H1 (cell line): ENCODE measurements at regions not wholly inside any gene's neighbourhood (a gene's known extent, or its start where the extent isn't known, plus 50 kb on each side); places are given as distances from the start of the nearest gene placed in this dataset.

Source experiments
- CTCF ChIA-PET: fragments of 300-600 bp; sonication (Branson Sonifier 250); formaldehyde crosslinking; loops from one replicate; lab custom pipeline; 2021; ENCODE audit not compliant: partially characterized antibody; lab: Charles Lee
- POLR2A ChIA-PET: fragments of 300-600 bp; sonication (Branson Sonifier 250); formaldehyde crosslinking; loops from one replicate; lab custom pipeline; 2021; ENCODE audit warnings: inconsistent platforms; ENCODE audit not compliant: partially characterized antibody; lab: Charles Lee
- DNase-seq, 2 experiments: peaks; one replicate each; pipeline versions ENCODE4 v3.0.0 to v3.0.0-alpha.2; 2010 to 2022; ENCODE audit warnings: low spot score in 2 of 2, low read depth in 1 of 2, mixed read lengths in 1 of 2
- FAIRE-seq: peaks from 2 replicates; lab custom pipeline; 2011; peaks lifted over from hg19 to GRCh38; lab: Jason Lieb, UNC
- H2AFZ ChIP-seq: 2 replicates; pipeline ENCODE4 v1.8.1; 2012; ENCODE audit warnings: low read length, inconsistent platforms
- H2AK5ac ChIP-seq: 2 replicates; pipeline ENCODE4 v1.6.1; 2013; ENCODE audit warnings: low read depth, low read length
- H2BK120ac ChIP-seq: replicated peaks from 2 replicates; pipeline ENCODE3; 2013; ENCODE audit warnings: low read depth, low read length, inconsistent platforms
- H2BK12ac ChIP-seq: 2 replicates; pipeline ENCODE4 v1.6.1; 2013; ENCODE audit warnings: low read depth, low read length
- H2BK15ac ChIP-seq: 2 replicates; pipeline ENCODE4 v1.6.1; 2013; ENCODE audit warnings: low read length
- H2BK20ac ChIP-seq: 2 replicates; pipeline ENCODE4 v1.6.1; 2013; ENCODE audit warnings: low read length
- H2BK5ac ChIP-seq: 2 replicates; pipeline ENCODE4 v1.6.1; 2013; ENCODE audit warnings: low read depth, low read length
- H3K14ac ChIP-seq: 2 replicates; pipeline ENCODE4 v1.6.1; 2013; ENCODE audit warnings: inconsistent platforms; ENCODE audit not compliant: insufficient read length
- H3K18ac ChIP-seq: 2 replicates; pipeline ENCODE4 v1.6.1; 2013; ENCODE audit warnings: low read length; ENCODE audit errors: extremely low read depth
- H3K23ac ChIP-seq: 2 replicates; pipeline ENCODE4 v1.6.1; 2013; ENCODE audit warnings: inconsistent platforms; ENCODE audit not compliant: insufficient read length
- H3K23me2 ChIP-seq: 2 replicates; pipeline ENCODE4 v1.6.1; 2013; ENCODE audit warnings: low read depth, low read length
- H3K27ac ChIP-seq: 2 replicates; pipeline ENCODE4 v1.6.1; 2011; ENCODE audit warnings: low read depth, low read length, inconsistent platforms
- H3K27me3 ChIP-seq, 4 experiments: replicated peaks in 1 of 4; 1 replicate in 1 of 4; 2 replicates in 3 of 4; pipeline versions ENCODE4 v1.6.1 to v1.8.1; 2011 to 2013; ENCODE audit warnings: low read length in 3 of 4, mild to moderate bottlenecking in 3 of 4, inconsistent platforms in 2 of 4, mixed read lengths in 2 of 4, moderate library complexity in 1 of 4; ENCODE audit not compliant: control insufficient read depth in 3 of 4, insufficient read depth in 3 of 4; ENCODE audit errors: extremely low read depth in 1 of 4
- H3K36me3 ChIP-seq, 4 experiments: 2 replicates each; pipeline versions ENCODE4 v1.6.1 to v1.8.1; 2011 to 2013; ENCODE audit warnings: mild to moderate bottlenecking in 4 of 4, low read length in 3 of 4, moderate library complexity in 2 of 4, control low read depth in 1 of 4, inconsistent platforms in 1 of 4; ENCODE audit not compliant: insufficient read depth in 4 of 4, control insufficient read depth in 2 of 4
- H3K4ac ChIP-seq: replicated peaks from 2 replicates; pipeline ENCODE3; 2013; ENCODE audit warnings: low read length, low read depth, mixed read lengths, inconsistent platforms; ENCODE audit not compliant: insufficient read length
- H3K4me1 ChIP-seq, 4 experiments: replicated peaks in 1 of 4; 1 replicate in 1 of 4; 2 replicates in 3 of 4; pipeline versions ENCODE4 v1.6.1 to v1.8.1; 2011 to 2013; ENCODE audit warnings: low read length in 3 of 4, inconsistent platforms in 2 of 4, mixed read lengths in 1 of 4; ENCODE audit not compliant: insufficient read depth in 4 of 4, control insufficient read depth in 3 of 4
- H3K4me2 ChIP-seq, 2 experiments: 2 replicates each; pipeline versions ENCODE4 v1.6.1 to v1.8.1; 2011 to 2013; ENCODE audit warnings: low read depth in 2 of 2, low read length in 2 of 2, control low read depth in 1 of 2, inconsistent platforms in 1 of 2, mild to moderate bottlenecking in 1 of 2; ENCODE audit not compliant: insufficient read depth in 1 of 2
- H3K4me3 ChIP-seq, 4 experiments: fragments of 200-600, 300-600 bp in 1 of 4; sonication (generic), shearing (Covaris generic), sonication (Bioruptor Twin) in 1 of 4; 2 replicates each; pipeline versions ENCODE4 v1.5.1 to v1.8.1; 2011 to 2016; ENCODE audit warnings: low read length in 4 of 4, low read depth in 3 of 4, control low read depth in 2 of 4, inconsistent platforms in 2 of 4, mild to moderate bottlenecking in 2 of 4, mixed read lengths in 1 of 4, moderate library complexity in 1 of 4; ENCODE audit not compliant: insufficient read depth in 2 of 4; ENCODE audit errors: extremely low read depth in 1 of 4
- H3K56ac ChIP-seq: replicated peaks from 2 replicates; pipeline ENCODE3; 2013; ENCODE audit warnings: low read depth, mild to moderate bottlenecking, mixed read lengths, low read length, inconsistent platforms; ENCODE audit not compliant: insufficient read length
- H3K79me1 ChIP-seq: 2 replicates; pipeline ENCODE4 v1.6.1; 2013; ENCODE audit warnings: low read depth, low read length, control low read depth
- H3K79me2 ChIP-seq, 2 experiments: 2 replicates each; pipeline versions ENCODE4 v1.6.1 to v1.8.1; 2012 to 2013; ENCODE audit warnings: low read length in 2 of 2, mild to moderate bottlenecking in 2 of 2, inconsistent platforms in 1 of 2; ENCODE audit not compliant: insufficient read depth in 2 of 2, control insufficient read depth in 1 of 2
- H3K9ac ChIP-seq, 4 experiments: replicated peaks in 1 of 4; 1 replicate in 1 of 4; 2 replicates in 3 of 4; pipeline versions ENCODE4 v1.6.1 to v1.8.1; 2011 to 2013; ENCODE audit warnings: low read depth in 3 of 4, low read length in 3 of 4, control low read depth in 2 of 4, mild to moderate bottlenecking in 2 of 4, moderate library complexity in 2 of 4, inconsistent platforms in 1 of 4; ENCODE audit errors: extremely low read depth in 1 of 4
- H3K9me3 ChIP-seq, 2 experiments: 2 replicates each; pipeline versions ENCODE4 v1.6.1 to v1.8.1; 2012 to 2013; ENCODE audit warnings: mild to moderate bottlenecking in 2 of 2, moderate library complexity in 2 of 2, control low read depth in 1 of 2, inconsistent platforms in 1 of 2, low read depth in 1 of 2, low read length in 1 of 2, mixed read lengths in 1 of 2; ENCODE audit not compliant: insufficient read depth in 2 of 2
- H4K20me1 ChIP-seq, 2 experiments: replicated peaks in 1 of 2; 2 replicates each; pipeline versions ENCODE3 to v1.8.1; 2011 to 2013; ENCODE audit warnings: inconsistent platforms in 2 of 2, low read length in 2 of 2, mild to moderate bottlenecking in 1 of 2; ENCODE audit not compliant: insufficient read depth in 2 of 2, control insufficient read depth in 1 of 2
- H4K5ac ChIP-seq: 2 replicates; pipeline ENCODE4 v1.6.1; 2013; ENCODE audit warnings: low read length, low read depth, mixed read lengths, inconsistent platforms; ENCODE audit not compliant: insufficient read length
- H4K8ac ChIP-seq: 2 replicates; pipeline ENCODE4 v1.8.0; 2013; ENCODE audit warnings: mild to moderate bottlenecking, moderate library complexity, low read length, inconsistent platforms; ENCODE audit not compliant: insufficient read depth; ENCODE audit errors: extremely low read depth
- H4K91ac ChIP-seq: replicated peaks from 2 replicates; pipeline ENCODE3; 2013; ENCODE audit warnings: low read length, mixed read lengths, inconsistent platforms; ENCODE audit not compliant: insufficient read length
- CHD1 ChIP-seq: IDR thresholded peaks from 2 replicates; pipeline ENCODE4 v1.6.1; 2012; ENCODE audit warnings: low read depth, low read length, improper control_type of control experiment
- EZH2 ChIP-seq: fragments of 200-600 bp; sonication (generic); IDR thresholded peaks from 2 replicates; pipeline ENCODE4 v1.7.1; 2012; ENCODE audit warnings: low read depth, mild to moderate bottlenecking, moderate library complexity, low read length, inconsistent platforms; ENCODE audit not compliant: severe bottlenecking
- HDAC6 ChIP-seq: IDR thresholded peaks from one replicate; pipeline ENCODE4 v1.7.1; 2012; ENCODE audit warnings: low read depth, mild to moderate bottlenecking, inconsistent platforms, low read length, moderate library complexity
- RBBP5 ChIP-seq: IDR thresholded peaks from 2 replicates; pipeline ENCODE4 v1.7.1; 2012; ENCODE audit warnings: low read depth, mild to moderate bottlenecking, inconsistent platforms, low read length, moderate library complexity, borderline replicate concordance
- RFX5 ChIP-seq: IDR thresholded peaks from 2 replicates; pipeline ENCODE4 v1.6.1; 2011; ENCODE audit warnings: low read depth, low read length, improper control_type of control experiment, borderline replicate concordance
- RXRA ChIP-seq: IDR thresholded peaks from 2 replicates; pipeline ENCODE4 v1.6.1; 2011; ENCODE audit warnings: low read depth, mild to moderate bottlenecking, low read length, moderate library complexity; ENCODE audit not compliant: insufficient read depth
- SIN3A ChIP-seq, 2 experiments: IDR thresholded peaks in 1 of 2; conservative IDR thresholded peaks in 1 of 2; 2 replicates each; pipeline ENCODE4 v1.6.1; 2011 to 2012; ENCODE audit warnings: low read length in 2 of 2, improper control_type of control experiment in 1 of 2, low read depth in 1 of 2, mild to moderate bottlenecking in 1 of 2
- TAF7 ChIP-seq: optimal IDR thresholded peaks from 2 replicates; pipeline ENCODE3; 2011; ENCODE audit warnings: low read depth, mild to moderate bottlenecking, inconsistent platforms, low read length, moderate library complexity, borderline replicate concordance
- WGBS, 2 experiments: shearing (Covaris generic) in 1 of 2; methylation state at CpG; one replicate each; pipeline versions ENCODE4 v1.1.6 to v1.1.7; 2013 to 2015; ENCODE audit warnings: low lambda C conversion rate in 2 of 2, mixed read lengths in 2 of 2, inconsistent platforms in 1 of 2, low coverage in 1 of 2, missing lambda C conversion rate in 1 of 2; ENCODE audit not compliant: insufficient replicate concordance in 2 of 2, insufficient coverage in 1 of 2, insufficient read length in 1 of 2; ENCODE audit errors: extremely low coverage in 1 of 2, missing lambda C conversion rate in 1 of 2; 5-methylcytosine and 5-hydroxymethylcytosine counted together

GRCh38 chr10:110379831-110380230 lies 75.1 kb upstream of the SMNDC1 start:
- ChIA-PET POLR2A (no interaction called here), CTCF (interaction anchor here (0.8 kb wide), 1 partner anchor 490 kb away, joined by 5 read pairs; no protein-coding TSS in a partner anchor)
- no peak overlapping the region for H3K9ac ChIP-seq
- H2BK15ac ChIP-seq = no peak overlapping the region
- no peak overlapping the region for H3K23ac ChIP-seq
- H3K27me3 ChIP-seq = no peaks in the 10 kb centered on the region
- no peak overlapping the region for H3K56ac ChIP-seq
- no peak overlapping the region for H2BK120ac ChIP-seq
- H3K4me3 ChIP-seq = no peak overlapping the region
- no peaks in the 10 kb centered on the region for H4K20me1 ChIP-seq
- H3K9me3 ChIP-seq = no peaks in the 10 kb centered on the region
- no peak for DNase-seq
- no peaks in the 10 kb centered on the region for H3K23me2 ChIP-seq
- no peak overlapping the region for H2AFZ ChIP-seq
- no peaks in the 10 kb centered on the region for H3K36me3 ChIP-seq
- no peak overlapping the region for H3K27ac ChIP-seq
- no peak overlapping the region for H3K4ac ChIP-seq
- H3K4me2 ChIP-seq = no peak overlapping the region
- no peak overlapping the region for H3K18ac ChIP-seq
- no peaks in the 10 kb centered on the region for H3K79me1 ChIP-seq
- H2AK5ac ChIP-seq = no peak overlapping the region
- H2BK5ac ChIP-seq = no peak overlapping the region
- 88% methylated on average over 2 of the region's 2 CpGs; no CpG with 5 or more reads in 1 of the 2 experiments for WGBS, 2 experiments
- no peak overlapping the region for H3K14ac ChIP-seq
- no peaks in the 10 kb centered on the region for H3K79me2 ChIP-seq
- H4K8ac ChIP-seq = no peak overlapping the region
- H4K5ac ChIP-seq = no peak overlapping the region
- no peak overlapping the region for H4K91ac ChIP-seq
- no peak overlapping the region for H2BK20ac ChIP-seq
- no peaks in the 10 kb centered on the region for H3K4me1 ChIP-seq
- H2BK12ac ChIP-seq = no peak overlapping the region
- FAIRE-seq = no peak
- TF ChIP-seq TAF7 = no peak
- no peak for TF ChIP-seq RBBP5
- no peak for TF ChIP-seq SIN3A (conservative IDR thresholded peaks at IDR 0.05 in 1 of 2, IDR thresholded peaks at IDR 0.05 in 1 of 2; ENCODE audit: low read depth in 1 of 2, low read length in 2 of 2)
- TF ChIP-seq HDAC6 = no peak
- TF ChIP-seq RXRA = no peak
- TF ChIP-seq EZH2 = no peak
- no peak for TF ChIP-seq CHD1
- TF ChIP-seq RFX5 = no peak
